Small intestine (tissue), 7 donors: ENCODE measurements at regions not wholly inside any gene's neighbourhood (a gene's known extent, or its start where the extent isn't known, plus 50 kb on each side); places are given as distances from the start of the nearest gene placed in this dataset.
A peak's percentile ranks its signal among the peaks of the same experiment; 100 is the strongest.

Source experiments
- DNase-seq, 2 donors: peaks; one replicate each; pipeline versions ENCODE4 v3.0.0 to v3.0.0-alpha.2; 2013
- FAIRE-seq: peaks from 2 replicates; lab custom pipeline; 2012; peaks lifted over from hg19 to GRCh38; lab: Jason Lieb, UNC
- H3K27ac ChIP-seq, 3 donors: one replicate each; pipeline ENCODE4 v1.5.1; 2013; ENCODE audit warnings: low read length in 2 of 3, mild to moderate bottlenecking in 2 of 3, control low read depth in 1 of 3, inconsistent platforms in 1 of 3, low read depth in 1 of 3, moderate library complexity in 1 of 3
- H3K27me3 ChIP-seq, 3 donors: one replicate each; pipeline ENCODE4 v1.6.1; 2013; ENCODE audit warnings: low read length in 3 of 3, inconsistent platforms in 1 of 3; ENCODE audit not compliant: control insufficient read depth in 3 of 3, insufficient read depth in 3 of 3
- H3K36me3 ChIP-seq, 3 donors: one replicate each; pipeline ENCODE4 v1.6.1; 2013; ENCODE audit warnings: low read length in 3 of 3, inconsistent platforms in 1 of 3, low read depth in 1 of 3, mild to moderate bottlenecking in 1 of 3, moderate library complexity in 1 of 3; ENCODE audit not compliant: control insufficient read depth in 3 of 3, insufficient read depth in 2 of 3
- H3K4me1 ChIP-seq, 3 donors: one replicate each; pipeline ENCODE4 v1.6.1; 2013; ENCODE audit warnings: low read length in 2 of 3, inconsistent platforms in 1 of 3, low read depth in 1 of 3, mild to moderate bottlenecking in 1 of 3, moderate library complexity in 1 of 3; ENCODE audit not compliant: control insufficient read depth in 3 of 3, insufficient read depth in 2 of 3
- H3K4me3 ChIP-seq, 3 donors: one replicate each; pipeline ENCODE4 v1.5.1; 2013; ENCODE audit warnings: low read length in 3 of 3, control low read depth in 1 of 3, inconsistent platforms in 1 of 3, low read depth in 1 of 3, mild to moderate bottlenecking in 1 of 3, moderate library complexity in 1 of 3
- H3K9me3 ChIP-seq, 2 donors: one replicate each; pipeline ENCODE4 v1.6.1; 2013; ENCODE audit warnings: low read depth in 1 of 2, low read length in 1 of 2; ENCODE audit not compliant: control insufficient read depth in 2 of 2, insufficient read depth in 1 of 2
- WGBS, 3 donors: extraction: QIAGEN DNeasy Blood & Tissue Kit; methylation state at CpG; one replicate each; pipeline ENCODE4 v1.1.7; 2013; 5-methylcytosine and 5-hydroxymethylcytosine counted together
- donor health status: healthy with polysubstance abuse.
- donor health status: control.
- donor health status: control.
- donor health status: Bipolar disorder and iron deficiency.
- donor health status: healthy.

DNA sequence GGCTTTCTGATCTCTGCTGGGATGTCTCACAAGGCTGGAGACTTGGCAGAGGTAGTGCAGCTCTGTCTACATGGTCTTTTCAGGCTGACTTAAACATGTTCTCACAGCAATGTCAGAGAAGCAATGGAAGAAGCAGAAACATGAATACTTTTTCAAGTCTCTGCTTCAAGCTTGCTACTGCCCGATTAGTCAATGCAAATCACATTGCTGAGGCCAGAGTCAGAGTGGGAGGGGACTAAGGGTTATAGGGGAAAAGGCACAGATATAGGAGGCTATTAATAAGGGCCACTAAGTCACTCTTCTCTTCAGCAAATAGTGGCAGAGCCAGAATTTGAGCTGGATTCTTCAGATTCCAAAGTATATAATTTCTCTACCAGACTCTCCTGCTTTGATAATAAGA, 390.5 kb downstream of the TMEM135 start:
- Histone ChIP-seq H3K27me3 (peaks cover 0 to 3% (median 0%) of the 10 kb centered on the region in 3 donors), H3K9me3 (no peaks in the 10 kb centered on the region), H3K36me3 (no peaks in the 10 kb centered on the region), H3K27ac (no peak overlapping the region), H3K4me3 (no peak overlapping the region), H3K4me1 (no peaks in the 10 kb centered on the region)
- 62 to 64% (median 62%) methylated on average over 1 of the region's 1 CpG for WGBS, 3 donors
- FAIRE-seq (no peak), DNase-seq (no peak)

DNA sequence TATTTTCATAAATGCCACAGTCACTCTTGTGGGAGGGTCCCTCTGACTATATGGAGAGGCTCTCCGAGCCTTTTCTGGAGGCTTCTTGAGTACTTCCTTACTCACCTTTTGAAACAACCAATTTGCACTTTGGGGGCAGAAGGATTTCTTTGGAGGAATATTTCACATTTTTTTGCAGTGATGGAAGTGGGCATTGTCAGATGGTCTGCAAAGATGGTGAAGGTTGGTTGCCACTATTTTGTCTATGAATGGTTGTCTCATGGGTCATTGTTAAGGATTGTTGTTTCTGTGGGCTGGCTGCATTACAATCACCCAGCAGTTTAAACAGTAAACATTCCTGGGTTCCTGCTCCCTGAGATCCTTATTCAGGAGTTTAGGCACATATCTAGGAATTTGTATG, 388.2 kb downstream of the TMEM135 start:
- WGBS, 3 donors: 73 to 83% (median 74%) methylated on average over 1 of the region's 1 CpG
- no peak for DNase-seq
- Histone ChIP-seq H3K27me3 (peaks cover 0 to 3% (median 0%) of the 10 kb centered on the region in 3 donors), H3K4me1 (no peaks in the 10 kb centered on the region), H3K27ac (no peak overlapping the region), H3K9me3 (no peaks in the 10 kb centered on the region), H3K4me3 (no peak overlapping the region), H3K36me3 (no peaks in the 10 kb centered on the region)
- FAIRE-seq: no peak

DNA sequence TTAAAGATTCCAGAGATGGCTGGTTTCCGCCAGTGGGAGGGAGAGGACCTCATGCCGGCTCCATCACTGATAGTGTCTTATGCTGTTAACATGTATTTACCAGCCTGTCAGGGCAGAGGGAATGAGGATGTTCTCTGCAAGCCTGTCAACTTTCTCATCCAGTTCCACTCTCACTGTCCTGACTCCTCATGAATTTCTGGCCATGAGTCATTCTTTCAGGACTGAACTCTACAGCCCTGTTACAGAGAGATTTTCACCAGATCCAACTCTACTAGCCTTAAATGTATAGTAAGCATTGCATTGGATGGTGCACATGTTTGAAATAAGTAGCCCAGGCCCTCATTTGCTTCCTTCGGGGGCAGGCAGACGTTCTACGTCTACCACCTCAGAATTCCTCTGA, 387.7 kb downstream of the TMEM135 start:
- H3K9me3 ChIP-seq: no peaks in the 10 kb centered on the region
- no peak overlapping the region for H3K27ac ChIP-seq
- H3K4me3 ChIP-seq: no peak overlapping the region
- FAIRE-seq (no peak), DNase-seq (no peak)
- H3K27me3 ChIP-seq: peaks cover 0 to 3% (median 0%) of the 10 kb centered on the region in 3 donors
- 87 to 88% (median 88%) methylated on average over 5 of the region's 5 CpGs for WGBS, 3 donors
- no peaks in the 10 kb centered on the region for H3K4me1 ChIP-seq
- H3K36me3 ChIP-seq: no peaks in the 10 kb centered on the region

DNA sequence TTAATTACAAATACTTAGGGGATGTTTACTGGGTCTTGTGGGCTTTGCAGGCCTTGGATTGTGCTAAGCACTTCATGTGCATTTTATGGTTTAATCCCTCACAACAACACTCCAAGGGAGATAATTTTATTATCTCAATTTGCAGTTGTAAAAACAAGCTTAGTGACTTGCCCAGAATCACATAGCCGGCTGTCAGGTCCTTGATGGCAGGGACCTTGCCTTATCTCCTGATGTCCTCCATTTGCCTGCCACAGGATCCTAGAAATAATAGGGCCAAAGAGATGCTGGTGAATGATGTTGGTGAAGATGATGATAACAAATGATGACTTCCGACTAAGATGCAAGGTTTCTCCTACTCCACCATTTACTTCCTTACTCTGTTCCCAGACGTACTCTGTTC, 385.4 kb downstream of the TMEM135 start:
- 51 to 73% (median 62%) methylated on average over 3 of the region's 3 CpGs for WGBS, 3 donors
- FAIRE-seq: no peak

DNA sequence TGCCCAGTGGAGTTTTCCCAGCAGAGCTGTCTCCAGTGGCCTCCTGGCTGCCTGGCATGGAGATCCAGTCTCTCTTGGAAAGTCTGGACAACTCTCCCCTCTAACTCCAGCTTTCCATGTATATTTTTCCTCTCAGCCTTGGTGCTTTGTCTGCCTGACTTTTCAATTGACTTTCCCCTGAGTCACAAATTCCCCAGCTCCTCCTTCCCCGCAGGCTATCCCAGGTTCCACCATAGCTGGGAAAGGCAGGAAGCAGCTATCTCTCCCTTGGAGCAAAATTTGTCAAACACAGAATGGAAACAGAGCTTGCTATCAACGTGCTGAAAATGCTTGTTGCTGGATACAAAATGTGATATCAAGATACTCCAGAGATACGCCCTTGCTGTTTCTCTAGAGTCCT, 384.8 kb downstream of the TMEM135 start:
- Histone ChIP-seq H3K4me1 (peaks cover 0 to 3% (median 0%) of the 10 kb centered on the region in 3 donors), H3K27me3 (peaks cover 0 to 3% (median 0%) of the 10 kb centered on the region in 3 donors), H3K36me3 (no peaks in the 10 kb centered on the region), H3K27ac (no peak overlapping the region), H3K4me3 (no peak overlapping the region), H3K9me3 (no peaks in the 10 kb centered on the region)
- DNase-seq: no peak
- FAIRE-seq: no peak
- 45 to 61% (median 57%) methylated on average over 3 of the region's 3 CpGs for WGBS, 3 donors

More for the DNA sequence above, 385.4 kb downstream of the TMEM135 start:
- DNase-seq: no peak
- H3K36me3 ChIP-seq: no peaks in the 10 kb centered on the region
- peaks cover 0 to 3% (median 0%) of the 10 kb centered on the region in 3 donors for H3K27me3 ChIP-seq
- no peaks in the 10 kb centered on the region for H3K9me3 ChIP-seq
- peaks cover 0 to 3% (median 0%) of the 10 kb centered on the region in 3 donors for H3K4me1 ChIP-seq
- H3K27ac ChIP-seq: no peak overlapping the region
- H3K4me3 ChIP-seq: no peak overlapping the region

DNA sequence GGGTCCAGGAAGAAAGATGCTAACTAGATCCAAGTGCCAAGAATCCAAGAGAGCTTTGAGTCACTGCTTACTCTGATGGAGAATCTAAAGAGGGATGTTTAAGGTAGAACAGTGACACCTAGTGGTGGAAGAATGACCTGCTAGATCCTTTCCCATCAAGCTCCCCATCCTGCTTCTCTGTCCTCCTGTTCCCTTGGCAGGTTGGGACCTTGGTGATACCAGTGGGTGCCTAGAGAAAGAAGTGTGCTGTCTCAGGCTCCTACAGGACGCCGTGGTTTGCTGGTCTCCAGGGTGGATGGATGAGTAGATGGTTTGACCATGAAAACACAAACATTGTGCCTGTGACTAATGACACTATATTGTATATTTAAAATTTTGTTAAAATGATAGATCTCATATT, 383.7 kb downstream of the TMEM135 start:
- Histone ChIP-seq H3K36me3 (no peaks in the 10 kb centered on the region), H3K27ac (no peak overlapping the region), H3K9me3 (no peaks in the 10 kb centered on the region), H3K4me1 (peaks cover 0 to 3% (median 0%) of the 10 kb centered on the region in 3 donors), H3K27me3 (peaks cover 0 to 3% (median 0%) of the 10 kb centered on the region in 3 donors), H3K4me3 (no peak overlapping the region)
- WGBS, 3 donors: 26 to 40% (median 31%) methylated on average over 2 of the region's 2 CpGs
- DNase-seq (peak; percentile 78 to 79), FAIRE-seq (no peak)

DNA sequence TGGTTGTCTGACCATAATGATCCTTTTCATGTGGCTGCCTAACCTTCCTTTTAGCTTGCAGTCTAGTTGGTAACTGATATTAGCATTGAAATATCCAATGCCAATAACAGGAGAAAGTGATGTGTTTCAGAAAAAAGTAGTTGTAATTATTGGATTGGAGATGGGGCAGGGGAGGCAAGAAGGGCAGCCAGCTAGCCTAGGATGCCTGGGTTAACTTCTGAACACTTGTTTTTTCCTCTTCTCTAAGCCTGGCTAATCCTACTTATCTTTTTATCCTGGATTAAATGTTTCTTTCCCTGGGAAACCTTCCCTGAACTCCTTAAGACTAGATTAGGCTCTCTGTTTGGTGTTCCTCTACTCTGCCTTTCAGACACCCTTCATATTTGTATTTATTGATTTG, 380.2 kb downstream of the TMEM135 start:
- H3K27me3 ChIP-seq: no peaks in the 10 kb centered on the region
- H3K9me3 ChIP-seq: no peaks in the 10 kb centered on the region
- DNase-seq: no peak
- H3K27ac ChIP-seq: no peak overlapping the region
- H3K4me3 ChIP-seq: no peak overlapping the region
- peaks cover 0 to 3% (median 0%) of the 10 kb centered on the region in 3 donors for H3K4me1 ChIP-seq
- no peak for FAIRE-seq
- no peaks in the 10 kb centered on the region for H3K36me3 ChIP-seq

DNA sequence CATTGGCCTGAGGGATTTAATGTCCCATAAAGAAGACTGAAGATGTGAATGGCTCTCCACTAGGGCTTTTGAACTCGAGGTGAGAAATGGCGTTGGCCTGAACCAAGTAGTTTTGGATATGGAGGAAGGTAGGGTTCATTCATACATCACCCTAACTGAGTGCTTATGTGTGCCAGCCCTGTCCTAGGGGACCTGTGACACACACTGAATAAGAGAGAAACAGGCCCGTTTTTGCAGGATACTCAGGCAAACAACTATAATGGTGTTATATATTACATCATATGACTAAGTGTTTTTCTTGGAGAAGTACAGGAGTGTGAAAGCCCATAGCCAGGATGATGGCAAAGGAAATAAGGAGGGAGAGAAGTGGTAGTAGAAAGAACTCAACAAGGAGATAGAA, 368.1 kb downstream of the TMEM135 start:
- Histone ChIP-seq H3K36me3 (no peaks in the 10 kb centered on the region), H3K4me3 (no peak overlapping the region), H3K27me3 (peaks cover 0 to 3% (median 0%) of the 10 kb centered on the region in 3 donors), H3K27ac (no peak overlapping the region), H3K4me1 (no peaks in the 10 kb centered on the region), H3K9me3 (no peaks in the 10 kb centered on the region)
- no peak for FAIRE-seq
- WGBS, 3 donors: 80 to 86% (median 81%) methylated on average over 3 of the region's 3 CpGs
- no peak for DNase-seq

DNA sequence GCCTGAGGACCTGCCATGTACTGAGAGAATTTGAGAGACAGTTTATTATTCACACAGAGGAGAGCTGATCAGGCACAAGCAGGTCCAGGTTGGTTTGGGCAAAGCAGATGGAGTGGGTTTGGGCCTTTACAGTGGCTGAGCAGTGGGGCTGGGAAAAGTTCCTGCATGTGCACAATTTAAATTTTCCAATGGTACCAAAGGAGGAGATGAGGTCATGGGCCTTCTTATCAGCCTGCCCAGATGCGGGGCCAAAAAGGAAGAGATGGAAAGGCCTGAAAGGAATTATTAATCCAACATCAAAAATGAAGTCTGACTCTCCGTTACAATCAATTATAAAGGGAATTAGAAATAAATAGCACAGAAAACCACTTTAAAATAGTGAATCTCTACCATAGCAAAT, 367.6 kb downstream of the TMEM135 start:
- no peak overlapping the region for H3K27ac ChIP-seq
- H3K4me1 ChIP-seq: no peaks in the 10 kb centered on the region
- 69 to 83% (median 74%) methylated on average over 2 of the region's 2 CpGs for WGBS, 3 donors
- no peaks in the 10 kb centered on the region for H3K36me3 ChIP-seq
- H3K4me3 ChIP-seq: no peak overlapping the region
- H3K9me3 ChIP-seq: no peaks in the 10 kb centered on the region
- DNase-seq (no peak), FAIRE-seq (no peak)
- peaks cover 0 to 3% (median 0%) of the 10 kb centered on the region in 3 donors for H3K27me3 ChIP-seq
